Neural cell (in vitro differentiated cells): ENCODE measurements at regions not wholly inside any gene's neighbourhood (a gene's known extent, or its start where the extent isn't known, plus 50 kb on each side); places are given as distances from the start of the nearest gene placed in this dataset.

ENCODE experiments used
- H2AFZ ChIP-seq: fragments of 200-600, 300-800 bp; sonication (generic), shearing (Covaris generic); 2 replicates; pipeline ENCODE4 v1.6.0; 2014; ENCODE audit warnings: low read depth, mild to moderate bottlenecking, antibody characterized with exemption, low read length, moderate library complexity
- H3F3A ChIP-seq: fragments of 200-600 bp; shearing (Covaris generic); 2 replicates; pipeline ENCODE4 v1.6.1; 2016; ENCODE audit warnings: mild to moderate bottlenecking, moderate library complexity, mixed read lengths, antibody characterized with exemption, low read length; ENCODE audit not compliant: insufficient read depth, poor library complexity, severe bottlenecking
- H3K27ac ChIP-seq: fragments of 200-600, 300-800 bp; sonication (generic), shearing (Covaris generic); 2 replicates; pipeline ENCODE4 v1.5.1; 2014; ENCODE audit warnings: mild to moderate bottlenecking, low read length, moderate library complexity
- H3K27me3 ChIP-seq: fragments of 300-800, 200-600 bp; sonication (generic), shearing (Covaris generic); 2 replicates; pipeline ENCODE4 v1.6.0; 2014; ENCODE audit warnings: mild to moderate bottlenecking, low read depth, low read length, moderate library complexity; ENCODE audit not compliant: insufficient read depth
- H3K36me3 ChIP-seq: fragments of 300-800, 200-600 bp; sonication (generic), shearing (Covaris generic); 2 replicates; pipeline ENCODE4 v1.5.1; 2014; ENCODE audit warnings: mild to moderate bottlenecking, antibody characterized with exemption, low read length, moderate library complexity; ENCODE audit not compliant: insufficient read depth
- H3K4me2 ChIP-seq: fragments of 300-800, 200-600 bp; sonication (generic), shearing (Covaris generic); 2 replicates; pipeline ENCODE4 v1.6.0; 2014; ENCODE audit warnings: mild to moderate bottlenecking, low read length
- H3K4me3 ChIP-seq: fragments of 300-800, 200-600 bp; sonication (generic), shearing (Covaris generic); 2 replicates; pipeline ENCODE4 v1.5.1; 2014; ENCODE audit warnings: mild to moderate bottlenecking, low read length, moderate library complexity
- H3K79me2 ChIP-seq: fragments of 200-600 bp; shearing (Covaris generic); replicated peaks from 2 replicates; pipeline ENCODE4 v1.6.0; 2014; ENCODE audit warnings: mild to moderate bottlenecking, low read length, moderate library complexity; ENCODE audit not compliant: insufficient read depth
- H3K9ac ChIP-seq: fragments of 300-800, 200-600 bp; sonication (generic), shearing (Covaris generic); 2 replicates; pipeline ENCODE4 v1.6.1; 2016; ENCODE audit warnings: mild to moderate bottlenecking, low read length, mixed read lengths
- H3K9me2 ChIP-seq: fragments of 200-600 bp; shearing (Covaris generic); 2 replicates; pipeline ENCODE4 v1.6.1; 2016; ENCODE audit warnings: mild to moderate bottlenecking, low read length, mixed read lengths; ENCODE audit not compliant: insufficient read depth
- H3K9me3 ChIP-seq: fragments of 200-600, 300-800 bp; sonication (generic), shearing (Covaris generic); 2 replicates; pipeline ENCODE4 v1.6.1; 2016; ENCODE audit warnings: mild to moderate bottlenecking, mixed run types, low read length, moderate library complexity, mixed read lengths
- H4K20me1 ChIP-seq: fragments of 200-600 bp; shearing (Covaris generic); 2 replicates; pipeline ENCODE4 v1.6.1; 2016; ENCODE audit warnings: mild to moderate bottlenecking, mixed run types; ENCODE audit not compliant: insufficient read depth
- CTCF ChIP-seq: fragments of 450-650 bp; IDR thresholded peaks from 2 replicates; pipeline ENCODE4 v1.5.1; 2014; ENCODE audit warnings: antibody characterized with exemption, mild to moderate bottlenecking, moderate library complexity; ENCODE audit not compliant: poor library complexity, severe bottlenecking
- EP300 ChIP-seq: fragments of 450-650 bp; conservative IDR thresholded peaks from 2 replicates; pipeline ENCODE4 v1.6.1; 2014; ENCODE audit warnings: antibody characterized with exemption, mild to moderate bottlenecking, moderate library complexity; ENCODE audit not compliant: poor library complexity, severe bottlenecking
- EZH2 ChIP-seq: fragments of 200-600, 300-800 bp; shearing (Covaris generic), sonication (generic); IDR thresholded peaks from 2 replicates; pipeline ENCODE4 v1.6.1; 2014; ENCODE audit warnings: antibody characterized with exemption, low read length, borderline replicate concordance, mild to moderate bottlenecking; ENCODE audit not compliant: insufficient read depth, poor library complexity, severe bottlenecking
- MXI1 ChIP-seq: fragments of 450-650 bp; conservative IDR thresholded peaks from 2 replicates; pipeline ENCODE4 v1.6.1; 2014; ENCODE audit warnings: antibody characterized with exemption, mild to moderate bottlenecking; ENCODE audit not compliant: poor library complexity, severe bottlenecking
- POLR2AphosphoS5 ChIP-seq: IDR thresholded peaks from 2 replicates; pipeline ENCODE4 v1.6.1; 2012
- RAD21 ChIP-seq: fragments of 450-650 bp; conservative IDR thresholded peaks from 2 replicates; pipeline ENCODE4 v1.6.1; 2014; ENCODE audit warnings: antibody characterized with exemption, mild to moderate bottlenecking, moderate library complexity
- REST ChIP-seq: IDR thresholded peaks from 2 replicates; pipeline ENCODE4 v1.6.1; 2012; ENCODE audit warnings: borderline replicate concordance
- SMC3 ChIP-seq: fragments of 450-650 bp; conservative IDR thresholded peaks from 2 replicates; pipeline ENCODE4 v1.6.1; 2014; ENCODE audit warnings: antibody characterized with exemption, mild to moderate bottlenecking, moderate library complexity; ENCODE audit not compliant: poor library complexity
- TAF1 ChIP-seq: IDR thresholded peaks from 2 replicates; pipeline ENCODE4 v1.6.1; 2012; ENCODE audit warnings: low read depth

GRCh38 chr11:134574947-134575346 is 162.9 kb upstream of the B3GAT1 start:
- H3K9me3 ChIP-seq = no peaks in the 10 kb centered on the region
- H3K9ac ChIP-seq = no peak overlapping the region
- no peak overlapping the region for H3K4me3 ChIP-seq

GRCh38 chr11:134574425-134574824 is 162.4 kb upstream of the B3GAT1 start:
- Histone ChIP-seq H3K4me2 (no peak overlapping the region), H3K79me2 (no peaks in the 10 kb centered on the region), H3K4me3 (no peak overlapping the region), H2AFZ (no peak overlapping the region), H4K20me1 (no peaks in the 10 kb centered on the region), H3K9me3 (no peaks in the 10 kb centered on the region), H3F3A (no peaks in the 10 kb centered on the region), H3K9ac (no peak overlapping the region), H3K36me3 (no peaks in the 10 kb centered on the region), H3K27ac (no peak overlapping the region), H3K27me3 (no peaks in the 10 kb centered on the region), H3K9me2 (no peaks in the 10 kb centered on the region)
- TF ChIP-seq POLR2AphosphoS5 = no peak
- TF ChIP-seq REST = no peak
- no peak for TF ChIP-seq SMC3
- no peak for TF ChIP-seq EZH2

More at GRCh38 chr11:134574947-134575346, 162.9 kb upstream of the B3GAT1 start:
- TF ChIP-seq MXI1 (no peak), POLR2AphosphoS5 (no peak), CTCF (no peak)
- H3F3A ChIP-seq = no peaks in the 10 kb centered on the region
- no peaks in the 10 kb centered on the region for H3K27me3 ChIP-seq
- no peaks in the 10 kb centered on the region for H3K9me2 ChIP-seq
- H3K27ac ChIP-seq = no peak overlapping the region
- no peaks in the 10 kb centered on the region for H3K79me2 ChIP-seq
- no peak overlapping the region for H2AFZ ChIP-seq
- H3K36me3 ChIP-seq = no peaks in the 10 kb centered on the region
- no peaks in the 10 kb centered on the region for H4K20me1 ChIP-seq
- no peak overlapping the region for H3K4me2 ChIP-seq

GRCh38 chr11:134573857-134574256 is 161.8 kb upstream of the B3GAT1 start:
- no peaks in the 10 kb centered on the region for H4K20me1 ChIP-seq
- H2AFZ ChIP-seq = no peak overlapping the region
- no peaks in the 10 kb centered on the region for H3K79me2 ChIP-seq
- no peaks in the 10 kb centered on the region for H3K9me2 ChIP-seq
- no peaks in the 10 kb centered on the region for H3K36me3 ChIP-seq
- no peak overlapping the region for H3K4me2 ChIP-seq
- no peaks in the 10 kb centered on the region for H3K9me3 ChIP-seq
- TF ChIP-seq CTCF (no peak), RAD21 (no peak), POLR2AphosphoS5 (no peak), TAF1 (no peak), SMC3 (no peak), MXI1 (no peak), EZH2 (no peak), REST (no peak), EP300 (no peak)
- H3K9ac ChIP-seq = no peak overlapping the region
- no peaks in the 10 kb centered on the region for H3K27me3 ChIP-seq
- H3K4me3 ChIP-seq = no peak overlapping the region
- no peaks in the 10 kb centered on the region for H3F3A ChIP-seq
- H3K27ac ChIP-seq = no peak overlapping the region
